Mesenchymal stem cell (in vitro differentiated cells and primary cell): ENCODE measurements at regions not wholly inside any gene's neighbourhood (a gene's known extent, or its start where the extent isn't known, plus 50 kb on each side); places are given as distances from the start of the nearest gene placed in this dataset.

Experiments
- DNase-seq: peaks from one replicate; pipeline ENCODE4 v3.0.0-alpha.2; 2013
- H2AFZ ChIP-seq: one replicate; pipeline ENCODE4 v1.6.1; 2013; ENCODE audit warnings: low read depth, mild to moderate bottlenecking, control low read depth, inconsistent platforms, low read length, moderate library complexity
- H2AK5ac ChIP-seq: 2 replicates; pipeline ENCODE4 v1.6.1; 2013; ENCODE audit warnings: low read length, moderate library complexity, mild to moderate bottlenecking, inconsistent platforms; ENCODE audit not compliant: severe bottlenecking
- H2BK120ac ChIP-seq: one replicate; pipeline ENCODE4 v1.6.1; 2013; ENCODE audit warnings: low read depth, mild to moderate bottlenecking, inconsistent platforms, low read length, moderate library complexity
- H2BK12ac ChIP-seq, 2 experiments: one replicate each; pipeline ENCODE4 v1.6.1; 2013; ENCODE audit warnings: inconsistent platforms in 2 of 2, low read length in 2 of 2, mild to moderate bottlenecking in 2 of 2, moderate library complexity in 2 of 2, control low read depth in 1 of 2
- H2BK15ac ChIP-seq: one replicate; pipeline ENCODE4 v1.6.1; 2013; ENCODE audit warnings: mild to moderate bottlenecking, low read depth, inconsistent platforms; ENCODE audit not compliant: poor library complexity, severe bottlenecking
- H2BK5ac ChIP-seq: 2 replicates; pipeline ENCODE4 v1.6.1; 2013; ENCODE audit warnings: low read depth, mild to moderate bottlenecking, low read length, control low read depth, inconsistent platforms; ENCODE audit not compliant: poor library complexity, severe bottlenecking
- H3K14ac ChIP-seq, 2 experiments: one replicate each; pipeline ENCODE4 v1.6.1; 2013; ENCODE audit warnings: inconsistent platforms in 2 of 2, low read length in 2 of 2, control low read depth in 1 of 2, mild to moderate bottlenecking in 1 of 2, moderate library complexity in 1 of 2
- H3K18ac ChIP-seq, 2 experiments: one replicate each; pipeline ENCODE4 v1.6.1; 2013; ENCODE audit warnings: inconsistent platforms in 2 of 2, low read length in 2 of 2, control low read depth in 1 of 2, low read depth in 1 of 2, mild to moderate bottlenecking in 1 of 2
- H3K23ac ChIP-seq, 2 experiments: one replicate each; pipeline ENCODE4 v1.6.1; 2013; ENCODE audit warnings: inconsistent platforms in 2 of 2, low read length in 2 of 2, mild to moderate bottlenecking in 2 of 2, moderate library complexity in 2 of 2, control low read depth in 1 of 2
- H3K27ac ChIP-seq: 2 replicates; pipeline ENCODE4 v1.5.1; 2013; ENCODE audit warnings: mild to moderate bottlenecking, moderate library complexity, low read length, control low read depth, inconsistent platforms; ENCODE audit not compliant: poor library complexity, severe bottlenecking
- H3K27me3 ChIP-seq, 2 experiments: 2 replicates each; pipeline versions ENCODE4 v1.6.1 to v1.7.0; 2013; ENCODE audit warnings: low read length in 2 of 2, mild to moderate bottlenecking in 2 of 2, moderate library complexity in 2 of 2, control low read depth in 1 of 2, inconsistent platforms in 1 of 2; ENCODE audit not compliant: control insufficient read depth in 1 of 2, insufficient read depth in 1 of 2
- H3K36me3 ChIP-seq, 2 experiments: 2 replicates each; pipeline versions ENCODE4 v1.6.1 to v1.7.0; 2013; ENCODE audit warnings: low read length in 2 of 2, control low read depth in 1 of 2, inconsistent platforms in 1 of 2, low read depth in 1 of 2, mild to moderate bottlenecking in 1 of 2; ENCODE audit not compliant: insufficient read depth in 2 of 2, control insufficient read depth in 1 of 2
- H3K4ac ChIP-seq, 2 experiments: one replicate each; pipeline ENCODE4 v1.6.1; 2013; ENCODE audit warnings: inconsistent platforms in 2 of 2, low read length in 2 of 2, mild to moderate bottlenecking in 2 of 2, moderate library complexity in 2 of 2, control low read depth in 1 of 2, low read depth in 1 of 2
- H3K4me1 ChIP-seq: 2 replicates; pipeline ENCODE4 v1.6.1; 2013; ENCODE audit warnings: low read depth, low read length, control low read depth; ENCODE audit not compliant: control insufficient read depth, insufficient read depth
- H3K4me2 ChIP-seq: 2 replicates; pipeline ENCODE4 v1.6.1; 2013; ENCODE audit warnings: low read length, mild to moderate bottlenecking, inconsistent platforms; ENCODE audit not compliant: poor library complexity, severe bottlenecking
- H3K4me3 ChIP-seq, 2 experiments: 2 replicates each; pipeline versions ENCODE4 v1.5.1 to v1.7.0; 2013; ENCODE audit warnings: low read length in 2 of 2, mild to moderate bottlenecking in 2 of 2, control low read depth in 1 of 2, low read depth in 1 of 2; ENCODE audit not compliant: insufficient read depth in 1 of 2
- H3K79me1 ChIP-seq: replicated peaks from 2 replicates; pipeline ENCODE4 v1.6.1; 2013; ENCODE audit warnings: mild to moderate bottlenecking, control low read depth, low read length, inconsistent platforms; ENCODE audit not compliant: poor library complexity, severe bottlenecking
- H3K9ac ChIP-seq: 2 replicates; pipeline ENCODE4 v1.7.0; 2013; ENCODE audit warnings: mild to moderate bottlenecking, low read length, moderate library complexity
- H3K9me3 ChIP-seq: 2 replicates; pipeline ENCODE4 v1.7.0; 2013; ENCODE audit warnings: mild to moderate bottlenecking, low read length; ENCODE audit not compliant: control insufficient read depth
- H4K8ac ChIP-seq: one replicate; pipeline ENCODE4 v1.6.1; 2013; ENCODE audit warnings: inconsistent platforms, mild to moderate bottlenecking, low read length, moderate library complexity
- H4K91ac ChIP-seq: one replicate; pipeline ENCODE4 v1.6.1; 2013; ENCODE audit warnings: mild to moderate bottlenecking, low read length, inconsistent platforms
- WGBS: methylation state at CpG from one replicate; pipeline ENCODE4 v1.1.7; 2013; ENCODE audit warnings: mixed read lengths; 5-methylcytosine and 5-hydroxymethylcytosine counted together

DNA sequence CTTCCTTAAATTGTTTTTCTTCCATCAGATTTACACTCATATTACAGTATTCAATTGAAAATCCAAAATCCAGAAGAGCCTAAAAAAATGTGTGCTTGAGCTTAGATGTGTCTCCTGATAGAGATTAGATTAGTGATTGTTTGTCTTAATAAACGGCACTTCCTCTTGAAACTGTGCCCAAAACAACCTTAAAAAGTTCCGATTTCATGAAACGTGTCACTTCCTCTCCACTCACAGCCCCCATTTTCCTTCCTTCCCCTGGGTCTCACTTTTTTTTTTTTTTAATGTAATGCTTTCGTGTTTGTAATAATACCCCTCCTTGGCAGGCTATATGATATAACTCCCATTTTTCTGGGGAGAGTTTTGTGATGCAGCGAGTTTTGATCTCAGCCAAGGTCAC lies 114.8 kb upstream of the ADO start:
- no peak overlapping the region for H2BK15ac ChIP-seq
- 81% methylated on average over 5 of the region's 5 CpGs for whole genome bisulfite sequencing

GRCh38 chr10:62690703-62691102 lies 113.8 kb upstream of the ADO start:
- H3K4ac ChIP-seq = no peak overlapping the region
- no peak overlapping the region for H3K27ac ChIP-seq
- H4K91ac ChIP-seq = no peak overlapping the region
- H3K4me1 ChIP-seq = no peaks in the 10 kb centered on the region
- H2AK5ac ChIP-seq = no peak overlapping the region
- peaks cover 21% of the 10 kb centered on the region for H3K9me3 ChIP-seq
- no peaks in the 10 kb centered on the region for H3K79me1 ChIP-seq
- H2AFZ ChIP-seq = no peak overlapping the region
- no peak overlapping the region for H3K14ac ChIP-seq
- no peak overlapping the region for H2BK15ac ChIP-seq
- DNase-seq = no peak
- H3K4me2 ChIP-seq = no peak overlapping the region
- no peak overlapping the region for H4K8ac ChIP-seq
- no peak overlapping the region for H3K23ac ChIP-seq
- H3K9ac ChIP-seq = no peak overlapping the region
- H2BK5ac ChIP-seq = no peak overlapping the region
- H3K18ac ChIP-seq = no peak overlapping the region
- H2BK120ac ChIP-seq = no peak overlapping the region
- H3K36me3 ChIP-seq = no peaks in the 10 kb centered on the region
- no peaks in the 10 kb centered on the region for H3K27me3 ChIP-seq
- H3K4me3 ChIP-seq = no peak overlapping the region
- H2BK12ac ChIP-seq = no peak overlapping the region
- WGBS = 60% methylated on average over 1 of the region's 3 CpGs

More for the DNA sequence above, 114.8 kb upstream of the ADO start:
- Histone ChIP-seq H2BK12ac (no peak overlapping the region), H2AFZ (no peak overlapping the region), H4K91ac (no peak overlapping the region), H3K36me3 (no peaks in the 10 kb centered on the region), H2AK5ac (no peak overlapping the region), H3K4me1 (no peaks in the 10 kb centered on the region), H3K4me2 (no peak overlapping the region), H3K79me1 (no peaks in the 10 kb centered on the region), H3K9ac (no peak overlapping the region), H3K14ac (no peak overlapping the region), H3K27me3 (no peaks in the 10 kb centered on the region), H3K9me3 (peaks cover 21% of the 10 kb centered on the region), H3K18ac (no peak overlapping the region), H3K4me3 (no peak overlapping the region), H3K4ac (no peak overlapping the region), H3K23ac (no peak overlapping the region), H2BK120ac (no peak overlapping the region), H4K8ac (no peak overlapping the region), H3K27ac (no peak overlapping the region), H2BK5ac (no peak overlapping the region)
- no peak for DNase-seq

DNA sequence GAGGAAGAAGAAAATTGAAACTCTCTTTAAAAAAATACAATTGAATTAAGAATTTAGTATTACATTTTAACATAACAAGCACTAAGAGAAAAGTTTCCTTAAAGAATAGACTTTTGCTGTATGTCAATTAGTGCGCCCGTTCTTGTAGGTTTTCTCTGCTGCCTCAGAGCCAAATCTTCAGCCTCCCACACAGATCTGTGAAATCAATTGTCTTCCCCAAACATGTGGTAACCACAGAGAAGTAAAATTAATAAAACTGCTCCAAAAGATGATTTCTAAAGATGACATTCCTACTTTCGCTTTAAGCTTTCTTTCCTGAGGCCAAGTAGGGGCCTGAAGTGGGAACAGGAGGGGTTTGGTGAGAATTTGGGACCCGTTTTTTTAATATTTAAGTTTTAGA lies 113.2 kb upstream of the ADO start:
- Histone ChIP-seq H3K36me3 (no peaks in the 10 kb centered on the region), H3K79me1 (no peaks in the 10 kb centered on the region), H3K4me1 (no peaks in the 10 kb centered on the region), H4K8ac (no peak overlapping the region), H2BK15ac (no peak overlapping the region), H3K4me3 (peak overlapping the region in 1 of 2 experiments; percentile 54), H3K9ac (peak overlapping the region; percentile 88), H2AK5ac (no peak overlapping the region), H3K27me3 (no peaks in the 10 kb centered on the region), H3K18ac (no peak overlapping the region), H3K4me2 (no peak overlapping the region), H2BK120ac (no peak overlapping the region), H2BK5ac (no peak overlapping the region), H3K27ac (no peak overlapping the region), H3K9me3 (peaks cover 16% of the 10 kb centered on the region), H4K91ac (no peak overlapping the region), H3K4ac (no peak overlapping the region), H2BK12ac (no peak overlapping the region), H2AFZ (no peak overlapping the region), H3K23ac (no peak overlapping the region), H3K14ac (no peak overlapping the region)
- DNase-seq = no peak
- WGBS = 53% methylated on average over 4 of the region's 4 CpGs

- peak overlapping the region; percentile 88 for H3K9ac ChIP-seq
- H3K14ac ChIP-seq = peak overlapping the region in 1 of 2 experiments; percentile 71
- H3K9me3 ChIP-seq = peaks cover 16% of the 10 kb centered on the region
- 31% methylated on average over 4 of the region's 5 CpGs for WGBS
- H3K18ac ChIP-seq = no peak overlapping the region
- no peaks in the 10 kb centered on the region for H3K4me1 ChIP-seq
- no peak overlapping the region for H3K4ac ChIP-seq
- H2AFZ ChIP-seq = no peak overlapping the region
- H3K27ac ChIP-seq = no peak overlapping the region
- no peak overlapping the region for H4K91ac ChIP-seq
- H2BK120ac ChIP-seq = no peak overlapping the region
- H2BK15ac ChIP-seq = no peak overlapping the region
- no peak overlapping the region for H3K4me2 ChIP-seq
- H3K79me1 ChIP-seq = no peaks in the 10 kb centered on the region
- no peak for DNase-seq
- no peaks in the 10 kb centered on the region for H3K27me3 ChIP-seq
- H3K4me3 ChIP-seq = peak overlapping the region in 1 of 2 experiments; percentile 54
- H4K8ac ChIP-seq = no peak overlapping the region
- no peak overlapping the region for H3K23ac ChIP-seq
- H2BK12ac ChIP-seq = no peak overlapping the region
- no peak overlapping the region for H2AK5ac ChIP-seq
- no peak overlapping the region for H2BK5ac ChIP-seq
- H3K36me3 ChIP-seq = no peaks in the 10 kb centered on the region
These were observed 112.4 kb upstream of the ADO start for GRCh38 chr10:62692085-62692484.
